GM21825 (cell line): ENCODE measurements at regions not wholly inside any gene's neighbourhood (a gene's known extent, or its start where the extent isn't known, plus 50 kb on each side); places are given as distances from the start of the nearest gene placed in this dataset.
"Not testable (repeated sequence)": the region's sequence is repeated elsewhere in the genome, so short reads cannot be mapped to it uniquely, and the experiment has no call there.

Source experiments
- ATAC-seq: cut with Tn5 transposase; IDR thresholded peaks from one replicate; pipeline ENCODE4 v1.9.1; 2021; ENCODE audit warnings: mild to moderate bottlenecking, moderate library complexity; ENCODE audit not compliant: unreplicated experiment

- no peak for ATAC-seq
Observed at GRCh38 chr1:170445096-170445495, 86.9 kb upstream of the GORAB start.

- ATAC-seq: no peak
Observed at GRCh38 chr1:170448661-170449158, 83.3 kb upstream of the GORAB start.

- not testable (repeated sequence) for ATAC-seq
Observed at GRCh38 chr1:170457325-170458050, 74.5 kb upstream of the GORAB start.

- no peak for ATAC-seq
Observed at GRCh38 chr1:170460001-170460400, 72.0 kb upstream of the GORAB start.

GRCh38 chr1:170460414-170461155, 71.4 kb upstream of the GORAB start:
- no peak for ATAC-seq

- no peak for ATAC-seq
Observed at GRCh38 chr1:170461291-170461747, 70.6 kb upstream of the GORAB start.

- no peak for ATAC-seq
Observed at GRCh38 chr1:170461762-170462384, 70.1 kb upstream of the GORAB start.

- no peak for ATAC-seq
Observed at GRCh38 chr1:170470121-170470520, 61.8 kb upstream of the GORAB start.

GRCh38 chr1:170471398-170472053, 60.4 kb upstream of the GORAB start:
- ATAC-seq: no peak

GRCh38 chr1:170481000-170481399, 51.0 kb upstream of the GORAB start:
- ATAC-seq: no peak
